ENCODE measurements at regions not wholly inside any gene's neighbourhood (a gene's known extent, or its start where the extent isn't known, plus 50 kb on each side); places are given as distances from the start of the nearest gene placed in this dataset.

DNA sequence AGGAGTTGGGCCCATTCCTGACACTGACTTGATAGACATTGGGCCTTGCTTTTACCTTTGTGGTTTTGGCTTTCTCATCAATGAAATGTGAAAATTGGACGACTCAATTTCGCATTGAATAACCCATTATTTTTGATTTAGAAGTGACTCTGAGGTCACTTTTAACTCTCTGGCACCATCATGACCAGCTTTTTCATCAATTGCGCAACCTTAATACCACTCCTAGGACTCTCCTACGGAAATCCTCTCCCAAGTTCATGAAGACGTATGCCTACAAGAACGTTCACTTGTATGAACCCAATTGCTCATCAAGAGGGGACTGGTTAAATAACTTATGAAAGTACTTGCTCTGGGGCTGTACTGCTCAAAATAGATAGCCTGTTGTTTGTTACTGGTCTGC lies 86.7 kb upstream of the CHD6 start:
- TF ChIP-seq, protein P1, sequence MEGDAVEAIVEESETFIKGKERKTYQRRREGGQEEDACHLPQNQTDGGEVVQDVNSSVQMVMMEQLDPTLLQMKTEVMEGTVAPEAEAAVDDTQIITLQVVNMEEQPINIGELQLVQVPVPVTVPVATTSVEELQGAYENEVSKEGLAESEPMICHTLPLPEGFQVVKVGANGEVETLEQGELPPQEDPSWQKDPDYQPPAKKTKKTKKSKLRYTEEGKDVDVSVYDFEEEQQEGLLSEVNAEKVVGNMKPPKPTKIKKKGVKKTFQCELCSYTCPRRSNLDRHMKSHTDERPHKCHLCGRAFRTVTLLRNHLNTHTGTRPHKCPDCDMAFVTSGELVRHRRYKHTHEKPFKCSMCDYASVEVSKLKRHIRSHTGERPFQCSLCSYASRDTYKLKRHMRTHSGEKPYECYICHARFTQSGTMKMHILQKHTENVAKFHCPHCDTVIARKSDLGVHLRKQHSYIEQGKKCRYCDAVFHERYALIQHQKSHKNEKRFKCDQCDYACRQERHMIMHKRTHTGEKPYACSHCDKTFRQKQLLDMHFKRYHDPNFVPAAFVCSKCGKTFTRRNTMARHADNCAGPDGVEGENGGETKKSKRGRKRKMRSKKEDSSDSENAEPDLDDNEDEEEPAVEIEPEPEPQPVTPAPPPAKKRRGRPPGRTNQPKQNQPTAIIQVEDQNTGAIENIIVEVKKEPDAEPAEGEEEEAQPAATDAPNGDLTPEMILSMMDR (IDR thresholded peaks at IDR 0.05), result no peak
- no peak for TF ChIP-seq POLR2A (IDR thresholded peaks at IDR 0.05)

Data from Peyer's patch (tissue), 4 donors.